AG08395 (cell line): ENCODE measurements at regions not wholly inside any gene's neighbourhood (a gene's known extent, or its start where the extent isn't known, plus 50 kb on each side); places are given as distances from the start of the nearest gene placed in this dataset.
"Not testable (repeated sequence)": the region's sequence is repeated elsewhere in the genome, so short reads cannot be mapped to it uniquely, and the experiment has no call there.

Experiments
- DNase-seq: peaks from one replicate; pipeline ENCODE4 v3.0.0; 2012; ENCODE audit warnings: mixed read lengths, low spot score

DNA sequence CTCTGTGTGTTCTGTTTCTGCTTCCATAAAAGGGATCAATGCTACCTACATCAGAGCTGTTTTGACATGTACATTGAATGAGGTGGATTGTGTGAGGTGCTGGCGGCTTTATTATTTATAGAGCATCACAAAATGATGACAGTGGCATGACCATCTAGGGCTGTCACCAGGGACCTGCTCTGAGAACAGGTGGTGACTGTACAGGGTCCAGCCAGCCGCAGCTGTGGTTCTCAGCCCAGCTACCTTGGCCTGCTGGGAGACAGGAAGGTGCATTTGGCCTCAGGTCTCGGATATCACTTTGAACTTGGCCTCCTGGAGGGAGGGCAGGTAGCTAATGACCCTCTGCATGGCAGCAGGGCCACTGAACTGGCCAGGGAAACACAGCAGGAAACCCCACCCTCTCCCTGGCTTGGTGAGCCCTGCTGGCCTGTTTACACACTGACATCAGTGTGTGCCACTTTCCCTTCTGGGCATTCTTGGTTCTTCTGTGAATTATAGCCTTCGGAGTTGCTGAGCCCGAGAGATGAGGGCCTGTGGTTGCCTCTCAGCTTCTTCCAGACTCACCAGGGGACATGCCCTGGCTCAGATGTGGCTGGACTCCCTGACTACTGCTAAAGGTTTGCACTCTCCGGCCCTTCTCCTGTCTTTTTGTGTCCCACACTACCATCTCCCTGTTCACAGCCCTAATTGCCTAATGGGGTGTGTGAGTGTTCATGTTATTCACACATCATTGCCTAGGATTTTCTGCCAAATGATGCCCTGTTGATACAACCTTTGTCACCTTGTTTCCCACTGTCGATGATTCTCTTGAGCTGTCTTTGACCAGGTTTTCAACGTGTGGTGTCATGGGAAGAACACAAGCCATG is 109.2 kb upstream of the RAB12 start:
- no peak for DNase-seq

GRCh38 chr18:8501044-8501443 is 108.2 kb upstream of the RAB12 start:
- no peak for DNase-seq

- DNase-seq, result no peak
Measured at GRCh38 chr18:8503248-8503647, 106.0 kb upstream of the RAB12 start.

DNA sequence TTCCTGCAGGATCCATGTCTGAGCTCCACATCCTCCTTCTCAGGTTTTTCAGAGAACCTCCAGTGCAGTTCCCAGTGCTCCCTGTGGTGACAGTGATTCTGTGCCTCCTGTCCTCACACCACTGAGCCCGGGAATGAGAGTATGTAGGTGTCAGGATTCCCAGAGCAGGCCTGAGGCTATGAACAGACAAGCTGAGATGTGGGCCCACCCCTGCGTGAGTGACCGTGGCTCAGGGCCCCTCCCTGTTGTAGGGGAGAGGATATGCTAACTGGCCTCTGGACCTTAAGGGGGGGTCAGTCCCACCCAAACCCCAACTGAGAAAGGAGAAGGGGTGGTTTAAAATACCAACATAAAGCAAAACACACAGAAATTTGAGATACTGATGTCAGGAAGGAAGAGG is 104.8 kb upstream of the RAB12 start:
- no peak for DNase-seq

- no peak for DNase-seq
Measured at GRCh38 chr18:8504880-8505435, 104.3 kb upstream of the RAB12 start.

- DNase-seq, result no peak
Measured at GRCh38 chr18:8506251-8507049, 102.8 kb upstream of the RAB12 start.

GRCh38 chr18:8507361-8507760 is 101.9 kb upstream of the RAB12 start:
- no peak for DNase-seq

DNA sequence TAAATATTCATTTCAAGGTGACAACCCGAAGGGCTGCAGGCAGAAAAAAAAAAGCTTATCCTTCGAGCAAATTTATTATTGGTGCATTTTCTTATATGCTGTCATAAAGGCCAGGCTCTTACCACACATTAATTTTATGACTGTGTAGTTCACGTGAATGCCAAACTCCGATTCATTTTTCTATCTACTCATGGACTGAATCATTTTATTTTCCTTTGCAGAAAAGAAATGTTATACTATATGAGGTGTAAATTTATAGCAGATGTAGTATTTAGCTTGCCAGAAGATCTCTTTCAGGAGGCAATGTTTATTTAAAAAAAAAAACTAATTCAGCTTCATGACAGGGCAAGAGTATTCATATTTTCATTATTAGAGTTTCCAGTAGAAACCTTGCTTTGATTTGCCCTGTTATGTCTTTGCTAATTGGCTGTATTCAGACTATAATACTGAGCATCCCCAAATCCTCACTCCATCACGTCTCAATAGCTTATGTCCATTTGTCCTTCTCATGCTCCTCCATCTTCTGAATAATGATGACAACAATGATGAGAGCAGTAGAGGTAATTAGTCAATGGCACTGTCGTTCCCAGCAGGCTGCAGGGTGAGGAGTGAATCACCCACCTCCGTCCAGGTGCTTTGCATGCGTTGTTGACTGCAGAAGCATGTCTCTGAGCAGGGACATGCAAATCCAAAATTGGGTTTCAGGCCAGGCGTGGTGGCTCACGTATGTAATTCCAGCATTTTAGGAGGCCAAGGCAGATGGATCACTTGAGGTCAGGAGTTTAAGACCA is 101.1 kb upstream of the RAB12 start:
- no peak for DNase-seq

DNA sequence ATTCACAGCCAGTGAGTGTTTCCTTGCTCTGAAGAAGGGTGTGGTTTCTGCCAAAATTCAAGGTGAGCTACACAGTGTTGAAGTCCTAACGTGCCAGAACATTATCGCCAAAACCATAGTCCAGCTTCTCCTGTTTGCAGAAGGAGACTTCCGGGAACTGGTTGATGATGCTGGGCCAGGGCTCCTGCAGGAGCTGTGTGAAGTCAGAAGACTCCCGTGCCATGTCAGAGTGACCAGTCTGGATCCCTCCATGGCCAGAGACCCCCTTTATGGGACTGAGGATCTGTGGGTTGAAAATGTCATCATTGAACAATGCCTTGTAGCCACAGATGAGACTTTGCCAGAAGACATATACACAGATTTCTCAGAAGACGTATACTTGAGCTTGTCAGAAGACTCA is 96.0 kb upstream of the RAB12 start:
- DNase-seq, result no peak

- DNase-seq, result no peak
Measured at GRCh38 chr18:8514409-8514808, 94.8 kb upstream of the RAB12 start.

- no peak for DNase-seq
Measured at GRCh38 chr18:8515142-8515865, 93.9 kb upstream of the RAB12 start.

DNA sequence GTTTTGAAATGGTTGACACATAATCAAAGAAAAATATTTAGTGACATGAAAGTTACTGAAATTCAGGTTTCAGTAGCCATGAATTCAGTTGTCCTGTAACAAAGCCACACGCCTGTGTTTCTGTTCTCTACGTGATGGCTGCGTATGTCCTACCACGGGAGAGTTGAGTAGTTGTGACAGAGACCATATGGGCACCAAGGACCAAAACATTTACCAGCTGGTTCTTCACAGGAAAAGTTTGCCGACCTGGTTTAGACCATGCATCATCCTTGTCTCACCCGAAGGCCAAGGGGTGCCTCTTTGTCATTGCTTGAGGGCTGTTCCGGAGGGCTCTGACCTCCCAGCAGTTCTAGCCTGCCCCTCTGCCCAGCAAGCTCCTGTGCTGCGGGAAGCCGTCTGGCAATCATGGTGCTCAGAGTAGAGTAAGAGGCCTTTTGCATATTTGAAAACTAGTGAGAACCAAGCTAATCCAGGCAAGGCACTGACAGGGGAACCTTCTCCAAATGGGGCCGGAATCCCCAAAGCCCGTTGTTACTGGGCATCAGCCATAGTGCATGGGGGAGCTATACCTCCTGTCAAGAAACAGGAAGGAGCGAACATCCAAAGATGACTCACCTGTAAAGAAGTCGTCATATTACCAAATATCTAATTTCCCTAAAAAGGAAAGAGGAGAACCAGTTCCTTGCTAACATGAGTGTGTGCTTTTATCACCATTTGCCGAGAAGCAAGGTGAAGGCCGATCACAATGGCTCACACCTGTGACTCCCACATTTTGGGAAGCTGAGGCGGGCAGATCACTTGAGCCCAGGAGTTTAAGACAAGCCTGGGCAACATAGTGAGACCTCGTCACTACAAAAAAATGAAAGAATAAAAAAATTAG is 92.6 kb upstream of the RAB12 start:
- no peak for DNase-seq

- DNase-seq, result no peak
Measured at GRCh38 chr18:8517276-8517675, 92.0 kb upstream of the RAB12 start.

DNA sequence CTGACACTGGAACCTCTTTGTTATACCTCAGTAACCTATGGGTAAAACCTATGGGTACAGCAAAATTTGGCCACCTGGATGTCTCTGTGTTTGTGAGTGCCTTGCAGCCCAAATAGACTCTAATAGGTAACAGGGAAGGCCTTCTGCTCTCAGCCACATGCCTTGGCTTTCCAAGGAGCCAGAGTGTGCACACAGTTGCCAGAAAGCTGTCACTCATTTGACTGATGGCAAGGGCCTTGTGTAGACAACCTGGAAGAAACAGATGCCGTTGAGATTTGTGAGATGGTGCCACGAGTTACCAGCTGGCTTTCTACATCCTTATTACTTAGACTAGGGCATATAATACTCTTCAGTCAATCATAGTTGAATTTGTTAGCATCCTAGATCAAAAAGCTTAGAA is 90.1 kb upstream of the RAB12 start:
- DNase-seq, result no peak

DNA sequence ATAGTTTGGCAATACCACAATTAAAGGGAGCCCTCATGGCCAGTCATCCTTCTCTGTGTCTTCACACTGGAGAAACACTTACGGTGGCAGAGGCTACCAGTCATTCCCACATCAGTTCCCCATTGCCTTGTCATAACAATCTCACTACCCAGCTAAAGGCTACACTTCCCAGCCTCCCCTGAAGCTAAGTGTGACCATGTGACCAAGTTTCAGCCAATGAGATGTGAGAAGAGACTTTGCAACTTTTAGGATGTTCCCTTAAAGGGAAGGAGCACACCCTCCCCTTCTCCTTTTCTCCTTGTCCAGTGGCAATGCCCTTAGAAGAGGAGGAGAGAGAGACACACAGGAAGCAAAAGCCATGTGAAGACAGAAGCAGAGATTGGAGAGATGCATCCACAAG is 89.0 kb upstream of the RAB12 start:
- DNase-seq, result no peak

DNA sequence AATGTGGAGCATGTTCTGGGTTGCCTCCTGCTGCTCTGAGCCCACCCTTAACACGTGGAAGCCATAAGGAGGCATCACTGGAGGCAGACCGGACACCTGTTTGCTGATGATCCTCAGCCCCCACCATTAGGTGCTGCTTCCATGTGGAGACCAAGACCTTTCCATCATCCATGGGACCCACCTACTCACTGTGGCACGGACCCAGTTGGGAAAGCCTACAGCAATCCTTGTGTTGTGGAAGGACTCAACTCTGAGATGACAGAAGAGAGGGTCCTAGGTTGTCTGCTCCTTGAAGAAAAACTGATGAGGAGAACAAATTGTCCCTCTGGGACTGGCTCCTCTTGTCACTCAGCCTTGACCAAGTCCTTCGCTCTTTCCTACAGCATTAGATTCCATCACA is 86.5 kb upstream of the RAB12 start:
- no peak for DNase-seq

GRCh38 chr18:8525692-8526091 is 83.5 kb upstream of the RAB12 start:
- no peak for DNase-seq

GRCh38 chr18:8526332-8526731 is 82.9 kb upstream of the RAB12 start:
- no peak for DNase-seq

DNA sequence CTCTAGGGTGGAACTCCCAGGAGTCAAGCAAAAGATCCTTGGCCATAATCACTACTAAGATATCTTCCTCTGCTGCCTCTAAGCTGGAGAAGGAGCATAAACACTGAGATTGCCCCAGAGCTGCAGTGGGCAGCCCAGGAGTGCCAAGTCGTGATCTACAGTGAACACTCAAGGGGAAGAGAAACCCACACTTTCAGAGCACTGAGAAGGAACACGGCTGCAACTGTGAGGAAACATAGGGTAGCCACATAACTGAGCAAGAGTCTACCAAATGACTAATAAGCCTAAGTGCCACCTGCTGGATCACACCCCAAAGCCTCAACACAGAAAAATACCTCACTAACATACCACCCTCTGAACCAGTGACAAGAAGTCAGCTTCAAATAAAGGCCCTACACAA is 79.6 kb upstream of the RAB12 start:
- no peak for DNase-seq

- DNase-seq, result not testable (repeated sequence)
Measured at GRCh38 chr18:8531084-8531483, 78.2 kb upstream of the RAB12 start.

- DNase-seq, result no peak
Measured at GRCh38 chr18:8536231-8536630, 73.0 kb upstream of the RAB12 start.
